AG04449 (cell line): ENCODE measurements at regions not wholly inside any gene's neighbourhood (a gene's known extent, or its start where the extent isn't known, plus 50 kb on each side); places are given as distances from the start of the nearest gene placed in this dataset.
"Not testable (repeated sequence)": the region's sequence is repeated elsewhere in the genome, so short reads cannot be mapped to it uniquely, and the experiment has no call there.

Source experiments
- CTCF ChIA-PET: fragments of 350-600 bp; formaldehyde crosslinking; extraction: SDS; loops from one replicate; lab custom pipeline; 2021; ENCODE audit warnings: antibody characterized with exemption; lab: Yijun Ruan, JAX
- POLR2A ChIA-PET: fragments of 400-600, 350-600 bp; formaldehyde crosslinking; extraction: SDS; loops from one replicate; lab custom pipeline; 2020; ENCODE audit warnings: antibody characterized with exemption, inconsistent platforms; lab: Yijun Ruan, JAX
- DNase-seq: peaks from one replicate; pipeline ENCODE4 v3.0.0-alpha.2; 2010; ENCODE audit warnings: low read depth, low spot score
- H3K4me3 ChIP-seq: 2 replicates; pipeline ENCODE4 v1.5.1; 2011; ENCODE audit warnings: low read depth, mild to moderate bottlenecking, control low read depth, low read length
- CTCF ChIP-seq: IDR thresholded peaks from one replicate; pipeline ENCODE4 v1.5.1; 2011; ENCODE audit warnings: mild to moderate bottlenecking, moderate library complexity, low read length, control low read depth, inconsistent platforms; ENCODE audit not compliant: insufficient read depth; ENCODE audit errors: missing control alignments

GRCh38 chr5:136560126-136560525, 194.8 kb upstream of the TRPC7 start:
- no peak overlapping the region for H3K4me3 ChIP-seq
- ChIA-PET POLR2A (no interaction called here), CTCF (interaction anchor here (1.4 kb wide), 1 partner anchor 210 kb away, joined by 3 read pairs; no protein-coding TSS in a partner anchor)
- DNase-seq = no peak
- no peak for TF ChIP-seq CTCF

GRCh38 chr5:136559651-136560050, 194.3 kb upstream of the TRPC7 start:
- CTCF ChIA-PET = interaction anchor here (1.4 kb wide), 1 partner anchor 211 kb away, joined by 3 read pairs; no protein-coding TSS in a partner anchor
- no peak for DNase-seq
- POLR2A ChIA-PET = no interaction called here
- no peak for TF ChIP-seq CTCF
- H3K4me3 ChIP-seq = no peak overlapping the region

- DNase-seq, CTCF ChIA-PET, H3K4me3 ChIP-seq, POLR2A ChIA-PET: not testable (repeated sequence)
These were observed 181.8 kb upstream of the TRPC7 start for GRCh38 chr5:136547096-136547495.

- CTCF ChIA-PET, H3K4me3 ChIP-seq, POLR2A ChIA-PET, DNase-seq: not testable (repeated sequence)
These were observed 181.1 kb upstream of the TRPC7 start for GRCh38 chr5:136546441-136546840.

- POLR2A ChIA-PET, DNase-seq, CTCF ChIA-PET, H3K4me3 ChIP-seq: not testable (repeated sequence)
These were observed 179.7 kb upstream of the TRPC7 start for GRCh38 chr5:136545031-136545430.

GRCh38 chr5:136538534-136538933, 173.2 kb upstream of the TRPC7 start:
- POLR2A ChIA-PET = no interaction called here

GRCh38 chr5:136529081-136529480, 163.7 kb upstream of the TRPC7 start:
- POLR2A ChIA-PET = no interaction called here
- CTCF ChIA-PET = no interaction called here
- no peak overlapping the region for H3K4me3 ChIP-seq
- DNase-seq = no peak
- TF ChIP-seq CTCF = no peak

More at GRCh38 chr5:136538534-136538933, 173.2 kb upstream of the TRPC7 start:
- DNase-seq = no peak
- no peak for TF ChIP-seq CTCF
- CTCF ChIA-PET = no interaction called here
- H3K4me3 ChIP-seq = no peak overlapping the region

- H3K4me3 ChIP-seq = no peak overlapping the region
- POLR2A ChIA-PET = no interaction called here
- no peak for DNase-seq
- CTCF ChIA-PET = no interaction called here
- no peak for TF ChIP-seq CTCF
These were observed 163.2 kb upstream of the TRPC7 start for GRCh38 chr5:136528481-136529030.
